AG10803 (cell line): ENCODE measurements at regions not wholly inside any gene's neighbourhood (a gene's known extent, or its start where the extent isn't known, plus 50 kb on each side); places are given as distances from the start of the nearest gene placed in this dataset.

Experiments used
- DNase-seq: peaks from one replicate; pipeline ENCODE4 v3.0.0; 2010; ENCODE audit warnings: low read depth
- H3K4me3 ChIP-seq: 2 replicates; pipeline ENCODE4 v1.5.1; 2011; ENCODE audit warnings: mild to moderate bottlenecking, low read length, control low read depth
- TF ChIP-seq, protein P1 (sequence below): conservative IDR thresholded peaks from 2 replicates; pipeline ENCODE4 v1.5.1; 2011; ENCODE audit warnings: mild to moderate bottlenecking, low read length, control low read depth, inconsistent platforms

DNA sequence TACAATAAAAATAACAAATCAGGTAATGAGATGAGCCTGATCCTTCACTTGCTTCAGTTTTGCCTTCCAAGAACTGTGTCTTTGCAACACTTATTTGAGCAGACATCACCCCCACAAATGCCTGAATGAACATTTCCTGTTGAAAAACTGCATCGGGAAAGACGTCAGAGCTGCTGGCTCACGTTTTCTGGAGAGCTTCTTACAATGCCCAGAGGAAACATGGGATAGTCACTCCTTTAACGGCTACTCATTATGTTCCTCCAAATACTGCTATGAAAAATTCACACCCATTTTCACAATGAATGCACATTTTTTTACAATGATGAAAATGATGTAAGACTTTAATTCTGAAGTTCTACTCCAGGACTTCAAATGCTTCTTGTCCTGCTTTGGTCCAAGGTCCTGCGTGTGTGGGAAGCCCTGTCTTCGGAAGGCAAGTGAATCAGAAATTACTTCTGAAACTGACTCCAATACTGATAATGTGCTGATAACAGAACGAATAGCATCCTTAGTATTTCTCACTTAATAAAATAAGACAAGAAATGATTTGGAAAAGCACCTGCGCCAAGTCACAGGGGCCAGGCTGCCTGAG lies 238.0 kb downstream of the ANKRD60 start:
- peak; percentile 86 for DNase-seq
- no peak overlapping the region for H3K4me3 ChIP-seq
- TF ChIP-seq, protein P1, sequence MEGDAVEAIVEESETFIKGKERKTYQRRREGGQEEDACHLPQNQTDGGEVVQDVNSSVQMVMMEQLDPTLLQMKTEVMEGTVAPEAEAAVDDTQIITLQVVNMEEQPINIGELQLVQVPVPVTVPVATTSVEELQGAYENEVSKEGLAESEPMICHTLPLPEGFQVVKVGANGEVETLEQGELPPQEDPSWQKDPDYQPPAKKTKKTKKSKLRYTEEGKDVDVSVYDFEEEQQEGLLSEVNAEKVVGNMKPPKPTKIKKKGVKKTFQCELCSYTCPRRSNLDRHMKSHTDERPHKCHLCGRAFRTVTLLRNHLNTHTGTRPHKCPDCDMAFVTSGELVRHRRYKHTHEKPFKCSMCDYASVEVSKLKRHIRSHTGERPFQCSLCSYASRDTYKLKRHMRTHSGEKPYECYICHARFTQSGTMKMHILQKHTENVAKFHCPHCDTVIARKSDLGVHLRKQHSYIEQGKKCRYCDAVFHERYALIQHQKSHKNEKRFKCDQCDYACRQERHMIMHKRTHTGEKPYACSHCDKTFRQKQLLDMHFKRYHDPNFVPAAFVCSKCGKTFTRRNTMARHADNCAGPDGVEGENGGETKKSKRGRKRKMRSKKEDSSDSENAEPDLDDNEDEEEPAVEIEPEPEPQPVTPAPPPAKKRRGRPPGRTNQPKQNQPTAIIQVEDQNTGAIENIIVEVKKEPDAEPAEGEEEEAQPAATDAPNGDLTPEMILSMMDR: no peak

DNA sequence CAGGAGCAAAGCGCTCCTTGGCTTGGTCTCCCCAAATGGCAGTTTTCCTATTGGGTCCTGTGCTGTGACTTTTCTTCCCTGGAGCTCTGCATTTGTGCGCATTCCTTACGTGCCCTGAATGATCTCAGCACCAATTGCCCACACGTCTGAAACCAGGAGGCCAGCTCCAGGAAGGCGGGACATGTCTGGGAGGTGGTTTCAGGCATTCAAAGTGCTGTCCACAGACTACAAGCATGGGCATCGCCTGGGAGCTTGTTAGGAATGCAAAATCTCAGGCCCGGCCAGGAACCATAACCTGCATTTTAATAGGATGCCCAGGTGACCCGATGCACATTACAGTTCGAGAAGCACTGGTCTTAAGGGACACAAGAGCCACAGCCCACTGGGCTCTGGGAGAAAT lies 239.6 kb downstream of the ANKRD60 start:
- TF ChIP-seq, protein P1: no peak
- H3K4me3 ChIP-seq: no peak overlapping the region
- DNase-seq: no peak

DNA sequence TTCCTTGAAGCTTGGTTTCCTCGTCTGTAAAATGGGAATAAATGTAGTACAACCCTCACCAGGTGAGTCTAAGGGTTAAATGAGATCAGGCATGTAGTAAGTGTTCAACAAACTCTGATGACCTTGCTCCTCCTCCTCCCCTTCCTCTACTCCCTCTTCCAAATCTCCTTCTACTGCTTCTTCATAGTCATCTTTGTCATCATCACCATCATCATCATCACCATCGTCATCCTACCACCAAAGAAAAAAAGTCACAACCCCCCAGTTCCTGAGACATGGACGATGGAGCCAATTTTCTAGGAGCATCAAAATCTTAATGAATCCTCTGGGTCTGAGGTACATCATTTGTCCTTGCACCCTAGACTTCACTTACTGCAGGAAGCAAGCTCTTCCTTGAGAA lies 240.0 kb downstream of the ANKRD60 start:
- TF ChIP-seq, protein P1: no peak
- no peak overlapping the region for H3K4me3 ChIP-seq
- DNase-seq: no peak

DNA sequence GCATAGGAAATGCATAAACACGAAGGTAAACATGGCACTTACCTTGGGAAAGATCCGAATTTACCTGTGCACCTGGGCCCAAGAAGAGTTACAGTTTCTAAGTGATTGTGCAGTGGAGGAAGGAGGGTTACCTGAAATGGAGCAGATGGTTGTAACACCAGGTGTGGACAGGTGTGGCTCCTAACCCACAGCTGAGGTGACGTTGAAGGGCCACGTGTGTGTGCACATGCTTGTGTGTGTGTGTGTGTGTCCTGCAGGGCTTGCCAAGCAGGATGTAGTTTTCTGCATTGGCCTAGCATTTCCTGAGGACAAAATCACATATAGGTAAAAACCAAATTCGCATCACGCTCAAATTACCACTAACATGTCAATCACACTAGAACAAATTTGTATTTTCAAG lies 240.8 kb downstream of the ANKRD60 start:
- no peak overlapping the region for H3K4me3 ChIP-seq
- DNase-seq: no peak
- TF ChIP-seq, protein P1: no peak

DNA sequence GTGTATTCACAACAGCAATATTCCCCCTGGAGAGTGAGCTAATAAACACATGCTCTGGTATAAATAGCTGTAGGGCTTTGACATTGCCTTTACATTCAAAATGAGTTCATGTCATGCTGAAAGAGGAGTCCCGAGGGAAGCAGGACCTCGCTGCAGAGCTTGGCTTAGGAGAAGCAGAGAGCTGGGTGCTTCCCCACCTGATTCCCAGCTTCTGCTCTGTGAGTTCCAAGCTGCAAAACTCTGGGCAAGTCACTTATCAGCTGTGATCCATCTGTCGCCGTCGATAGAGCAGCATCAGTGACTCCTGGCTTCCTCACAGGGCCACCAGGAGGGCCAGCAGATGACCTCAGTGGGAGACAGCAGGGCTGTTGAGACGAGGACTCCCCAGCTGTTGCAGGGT lies 241.8 kb downstream of the ANKRD60 start:
- DNase-seq: no peak
- TF ChIP-seq, protein P1: no peak
- H3K4me3 ChIP-seq: no peak overlapping the region

DNA sequence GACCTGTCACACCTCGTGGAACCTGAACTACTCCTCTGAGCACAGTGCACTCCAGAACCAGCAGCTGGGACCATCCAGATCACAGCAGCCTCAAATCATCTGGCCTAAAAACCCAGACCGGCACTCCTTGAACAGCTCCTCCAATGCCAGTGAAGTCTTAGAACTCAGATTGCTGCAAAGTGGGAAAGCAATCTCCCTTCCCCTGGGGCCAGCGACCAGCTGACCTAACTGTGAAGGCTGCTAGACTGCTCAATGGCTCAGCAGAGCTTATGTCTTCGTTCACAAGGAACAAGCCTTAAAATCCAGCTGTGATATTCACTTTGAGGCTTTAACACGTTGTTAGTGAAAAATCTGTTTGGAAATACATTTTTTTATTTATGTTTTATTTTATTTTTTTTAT lies 243.2 kb downstream of the ANKRD60 start:
- DNase-seq: no peak
- H3K4me3 ChIP-seq: no peak overlapping the region
- TF ChIP-seq, protein P1: no peak

DNA sequence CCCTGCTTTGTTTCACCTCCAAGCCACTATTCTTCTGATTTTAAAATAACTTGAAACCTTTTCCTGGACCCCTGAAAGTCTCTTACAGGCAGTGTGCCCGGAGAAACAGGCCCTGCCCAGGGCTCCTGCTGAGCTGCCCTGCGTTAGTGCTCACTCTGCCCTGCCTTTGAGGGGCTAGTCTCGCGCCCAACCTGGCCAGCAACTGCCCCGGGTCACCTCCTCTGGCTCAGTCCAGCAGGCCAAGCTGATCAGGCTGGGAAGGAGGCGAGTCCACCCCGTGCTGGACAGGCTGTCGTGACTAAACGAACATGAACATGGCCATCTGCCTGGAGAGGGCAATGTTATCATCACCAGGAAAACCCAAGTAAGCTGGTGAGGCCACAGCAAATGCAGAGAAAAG lies 245.4 kb downstream of the ANKRD60 start:
- H3K4me3 ChIP-seq: no peak overlapping the region
- TF ChIP-seq, protein P1: no peak
- DNase-seq: no peak
